ENCODE measurements at regions not wholly inside any gene's neighbourhood (a gene's known extent, or its start where the extent isn't known, plus 50 kb on each side); places are given as distances from the start of the nearest gene placed in this dataset.

GRCh38 chr4:95728145-95728544 is 111.7 kb upstream of the PDHA2 start:
- H3K27ac ChIP-seq (ENCODE audit: low read depth, low read length, poor library complexity, severe bottlenecking): no peak overlapping the region

GRCh38 chr4:95715830-95716229 is 124.1 kb upstream of the PDHA2 start:
- no peaks in the 10 kb centered on the region for H3K27me3 ChIP-seq (ENCODE audit: insufficient read depth, low read length)
- no peaks in the 10 kb centered on the region for H3K9me2 ChIP-seq (ENCODE audit: low read depth, low read length)
- H3K27ac ChIP-seq (ENCODE audit: low read depth, low read length, poor library complexity, severe bottlenecking): no peak overlapping the region
- H3K4me3 ChIP-seq (ENCODE audit: low read depth, low read length, poor library complexity, severe bottlenecking): no peak overlapping the region
- no peak overlapping the region for H2AFZ ChIP-seq (ENCODE audit: low read length)
- H3K4me2 ChIP-seq (ENCODE audit: low read length): no peak overlapping the region
- no peaks in the 10 kb centered on the region for H4K20me1 ChIP-seq (ENCODE audit: insufficient read depth, low read length)
- no peaks in the 10 kb centered on the region for H3K4me1 ChIP-seq (ENCODE audit: insufficient read depth, low read length, severe bottlenecking)
- no peaks in the 10 kb centered on the region for H3F3A ChIP-seq (ENCODE audit: insufficient read depth, low read length)
- H3K9me3 ChIP-seq (ENCODE audit: low read length): no peaks in the 10 kb centered on the region
- no peaks in the 10 kb centered on the region for H3K36me3 ChIP-seq (ENCODE audit: insufficient read depth, low read length)
- TF ChIP-seq CTCF (IDR thresholded peaks at IDR 0.05; ENCODE audit: low read length) (no peak), EZH2 (IDR thresholded peaks at IDR 0.05; ENCODE audit: borderline replicate concordance, low read length) (no peak)
- H3K79me2 ChIP-seq (ENCODE audit: insufficient read depth, low read length): no peaks in the 10 kb centered on the region
- H3K9ac ChIP-seq (ENCODE audit: low read length): no peak overlapping the region

More at GRCh38 chr4:95728145-95728544, 111.7 kb upstream of the PDHA2 start:
- H3K79me2 ChIP-seq (ENCODE audit: insufficient read depth, low read length): no peaks in the 10 kb centered on the region
- H3K4me2 ChIP-seq (ENCODE audit: low read length): no peak overlapping the region
- no peaks in the 10 kb centered on the region for H3K9me3 ChIP-seq (ENCODE audit: low read length)
- H3K9me2 ChIP-seq (ENCODE audit: low read depth, low read length): no peaks in the 10 kb centered on the region
- H4K20me1 ChIP-seq (ENCODE audit: insufficient read depth, low read length): no peaks in the 10 kb centered on the region
- no peak overlapping the region for H2AFZ ChIP-seq (ENCODE audit: low read length)
- H3K9ac ChIP-seq (ENCODE audit: low read length): no peak overlapping the region
- TF ChIP-seq CTCF (IDR thresholded peaks at IDR 0.05; ENCODE audit: low read length): no peak
- no peak for TF ChIP-seq EZH2 (IDR thresholded peaks at IDR 0.05; ENCODE audit: borderline replicate concordance, low read length)
- no peaks in the 10 kb centered on the region for H3F3A ChIP-seq (ENCODE audit: insufficient read depth, low read length)
- no peaks in the 10 kb centered on the region for H3K36me3 ChIP-seq (ENCODE audit: insufficient read depth, low read length)
- H3K4me1 ChIP-seq (ENCODE audit: insufficient read depth, low read length, severe bottlenecking): no peaks in the 10 kb centered on the region
- no peak overlapping the region for H3K4me3 ChIP-seq (ENCODE audit: low read depth, low read length, poor library complexity, severe bottlenecking)
- H3K27me3 ChIP-seq (ENCODE audit: insufficient read depth, low read length): no peaks in the 10 kb centered on the region

- Histone ChIP-seq H3K27ac (ENCODE audit: low read depth, low read length, poor library complexity, severe bottlenecking) (no peak overlapping the region), H3K9me2 (ENCODE audit: low read depth, low read length) (no peaks in the 10 kb centered on the region), H3K36me3 (ENCODE audit: insufficient read depth, low read length) (no peaks in the 10 kb centered on the region), H3K27me3 (ENCODE audit: insufficient read depth, low read length) (no peaks in the 10 kb centered on the region), H3K79me2 (ENCODE audit: insufficient read depth, low read length) (no peaks in the 10 kb centered on the region), H3F3A (ENCODE audit: insufficient read depth, low read length) (no peaks in the 10 kb centered on the region), H3K9me3 (ENCODE audit: low read length) (no peaks in the 10 kb centered on the region), H3K9ac (ENCODE audit: low read length) (no peak overlapping the region), H4K20me1 (ENCODE audit: insufficient read depth, low read length) (no peaks in the 10 kb centered on the region), H3K4me1 (ENCODE audit: insufficient read depth, low read length, severe bottlenecking) (no peaks in the 10 kb centered on the region), H3K4me2 (ENCODE audit: low read length) (no peak overlapping the region), H3K4me3 (ENCODE audit: low read depth, low read length, poor library complexity, severe bottlenecking) (no peak overlapping the region), H2AFZ (ENCODE audit: low read length) (no peak overlapping the region)
- TF ChIP-seq CTCF (IDR thresholded peaks at IDR 0.05; ENCODE audit: low read length) (no peak), EZH2 (IDR thresholded peaks at IDR 0.05; ENCODE audit: borderline replicate concordance, low read length) (no peak)
Observed at GRCh38 chr4:95714571-95714970, 125.3 kb upstream of the PDHA2 start.
